ENCODE measurements at regions not wholly inside any gene's neighbourhood (a gene's known extent, or its start where the extent isn't known, plus 50 kb on each side); places are given as distances from the start of the nearest gene placed in this dataset.

DNA sequence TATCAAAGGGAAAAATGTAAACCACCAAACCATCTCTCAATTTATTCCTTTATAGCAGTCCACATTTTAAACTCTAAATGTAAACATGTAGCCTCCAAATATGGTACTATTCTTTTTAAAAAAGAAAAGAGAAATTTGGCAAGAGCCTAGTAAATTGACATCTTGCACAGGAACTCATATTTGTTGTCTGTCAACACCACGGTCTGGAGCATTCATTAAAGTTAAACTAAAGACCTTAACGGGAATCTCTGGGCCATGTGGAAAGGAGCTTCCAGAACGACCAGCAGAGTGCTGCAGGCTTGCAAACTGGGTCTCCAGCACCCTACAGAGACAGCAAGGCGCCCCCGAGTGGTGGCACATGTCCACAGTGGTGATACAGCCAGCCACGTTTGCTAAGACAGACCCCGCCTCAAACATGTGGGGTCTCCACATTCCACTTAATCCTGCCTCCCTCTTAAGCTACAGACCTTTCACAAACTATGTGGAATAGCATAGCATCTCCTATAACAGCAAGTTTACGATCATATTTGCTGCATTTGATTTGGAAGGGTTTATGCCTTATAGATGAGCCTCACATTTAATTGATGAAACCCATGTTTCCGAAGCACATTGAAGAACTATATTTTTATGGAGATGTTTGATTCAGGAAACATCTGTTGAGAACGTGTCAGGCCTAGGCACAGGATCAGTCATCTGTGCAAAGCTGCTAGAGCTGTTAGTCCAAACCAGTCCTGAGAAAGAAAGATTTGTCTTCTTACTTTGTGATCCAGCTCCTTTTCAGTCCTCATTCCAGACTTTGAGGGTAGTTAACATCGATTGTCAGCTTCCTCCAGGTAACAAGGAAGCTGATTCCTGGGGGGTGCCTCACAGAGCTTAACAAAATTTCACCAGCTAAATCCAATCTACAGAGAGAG is 96.4 kb upstream of the BACE2 start:
- no peak for TF ChIP-seq CTCF (IDR thresholded peaks at IDR 0.05)
- TF ChIP-seq POLR2A (IDR thresholded peaks at IDR 0.05): no peak
